ENCODE measurements at regions not wholly inside any gene's neighbourhood (a gene's known extent, or its start where the extent isn't known, plus 50 kb on each side); places are given as distances from the start of the nearest gene placed in this dataset.

DNA sequence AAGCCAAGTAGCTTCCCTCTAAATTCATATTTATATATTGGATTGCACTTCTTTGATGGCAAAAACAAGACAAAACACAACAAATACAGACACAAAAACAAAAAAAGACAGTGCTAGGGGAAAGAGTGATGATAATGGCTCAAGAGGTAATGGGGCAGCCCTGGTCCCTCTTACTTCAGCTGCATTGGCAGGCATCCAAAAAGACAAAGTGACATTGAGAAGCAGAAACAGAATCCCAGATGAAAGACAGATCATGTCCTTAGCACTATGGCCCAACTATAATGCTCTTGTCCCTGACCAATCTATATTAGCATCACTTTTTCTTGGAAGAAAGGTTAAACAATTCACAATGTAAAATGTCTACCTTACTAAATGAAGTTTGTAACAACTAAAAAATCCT is 76.2 kb downstream of the GPR85 start:
- no peak for TF ChIP-seq POLR2A (IDR thresholded peaks at IDR 0.05; ENCODE audit: low read depth, low read length)
- no peak for TF ChIP-seq POLR2AphosphoS5 (IDR thresholded peaks at IDR 0.05; ENCODE audit: low read depth, low read length)
- no peak for TF ChIP-seq TAF1 (IDR thresholded peaks at IDR 0.05; ENCODE audit: borderline replicate concordance, low read depth, low read length)
